ENCODE measurements at regions not wholly inside any gene's neighbourhood (a gene's known extent, or its start where the extent isn't known, plus 50 kb on each side); places are given as distances from the start of the nearest gene placed in this dataset.

GRCh38 chr15:23514484-23514883, 51.0 kb upstream of the MKRN3 start:
- TF ChIP-seq CTCF (IDR thresholded peaks at IDR 0.05; ENCODE audit: low read depth, low read length): no peak
- DNase-seq (ENCODE audit: extremely low read depth, low read depth): no peak

GRCh38 chr15:23506762-23507161, 58.7 kb upstream of the MKRN3 start:
- DNase-seq (ENCODE audit: extremely low read depth, low read depth): no peak
- TF ChIP-seq CTCF (IDR thresholded peaks at IDR 0.05; ENCODE audit: low read depth, low read length): no peak

GRCh38 chr15:23503980-23504379, 56.9 kb upstream of the GOLGA6L2 start:
- TF ChIP-seq CTCF (IDR thresholded peaks at IDR 0.05; ENCODE audit: low read depth, low read length): no peak
- DNase-seq (ENCODE audit: extremely low read depth, low read depth): no peak

GRCh38 chr15:23503576-23503975, 56.5 kb upstream of the GOLGA6L2 start:
- DNase-seq (ENCODE audit: extremely low read depth, low read depth): no peak
- no peak for TF ChIP-seq CTCF (IDR thresholded peaks at IDR 0.05; ENCODE audit: low read depth, low read length)

- no peak for DNase-seq (ENCODE audit: extremely low read depth, low read depth)
- peak; percentile 36 for TF ChIP-seq CTCF (IDR thresholded peaks at IDR 0.05; ENCODE audit: low read depth, low read length)
Observed at GRCh38 chr15:23497710-23498111, 50.7 kb upstream of the GOLGA6L2 start.
